Small intestine (tissue), 7 donors: ENCODE measurements at regions not wholly inside any gene's neighbourhood (a gene's known extent, or its start where the extent isn't known, plus 50 kb on each side); places are given as distances from the start of the nearest gene placed in this dataset.

Source experiments
- DNase-seq, 2 donors: peaks; one replicate each; pipeline versions ENCODE4 v3.0.0 to v3.0.0-alpha.2; 2013
- FAIRE-seq: peaks from 2 replicates; lab custom pipeline; 2012; peaks lifted over from hg19 to GRCh38; lab: Jason Lieb, UNC
- H3K27ac ChIP-seq, 3 donors: one replicate each; pipeline ENCODE4 v1.5.1; 2013; ENCODE audit warnings: low read length in 2 of 3, mild to moderate bottlenecking in 2 of 3, control low read depth in 1 of 3, inconsistent platforms in 1 of 3, low read depth in 1 of 3, moderate library complexity in 1 of 3
- H3K27me3 ChIP-seq, 3 donors: one replicate each; pipeline ENCODE4 v1.6.1; 2013; ENCODE audit warnings: low read length in 3 of 3, inconsistent platforms in 1 of 3; ENCODE audit not compliant: control insufficient read depth in 3 of 3, insufficient read depth in 3 of 3
- H3K36me3 ChIP-seq, 3 donors: one replicate each; pipeline ENCODE4 v1.6.1; 2013; ENCODE audit warnings: low read length in 3 of 3, inconsistent platforms in 1 of 3, low read depth in 1 of 3, mild to moderate bottlenecking in 1 of 3, moderate library complexity in 1 of 3; ENCODE audit not compliant: control insufficient read depth in 3 of 3, insufficient read depth in 2 of 3
- H3K4me1 ChIP-seq, 3 donors: one replicate each; pipeline ENCODE4 v1.6.1; 2013; ENCODE audit warnings: low read length in 2 of 3, inconsistent platforms in 1 of 3, low read depth in 1 of 3, mild to moderate bottlenecking in 1 of 3, moderate library complexity in 1 of 3; ENCODE audit not compliant: control insufficient read depth in 3 of 3, insufficient read depth in 2 of 3
- H3K4me3 ChIP-seq, 3 donors: one replicate each; pipeline ENCODE4 v1.5.1; 2013; ENCODE audit warnings: low read length in 3 of 3, control low read depth in 1 of 3, inconsistent platforms in 1 of 3, low read depth in 1 of 3, mild to moderate bottlenecking in 1 of 3, moderate library complexity in 1 of 3
- H3K9me3 ChIP-seq, 2 donors: one replicate each; pipeline ENCODE4 v1.6.1; 2013; ENCODE audit warnings: low read depth in 1 of 2, low read length in 1 of 2; ENCODE audit not compliant: control insufficient read depth in 2 of 2, insufficient read depth in 1 of 2
- WGBS, 3 donors: extraction: QIAGEN DNeasy Blood & Tissue Kit; methylation state at CpG; one replicate each; pipeline ENCODE4 v1.1.7; 2013; 5-methylcytosine and 5-hydroxymethylcytosine counted together
- donor health status: healthy with polysubstance abuse.
- donor health status: control.
- donor health status: control.
- donor health status: Bipolar disorder and iron deficiency.
- donor health status: healthy.

GRCh38 chr12:24645254-24645653 is 303.6 kb downstream of the BCAT1 start:
- no peaks in the 10 kb centered on the region for H3K27me3 ChIP-seq
- FAIRE-seq, result no peak
- H3K4me1 ChIP-seq, result no peaks in the 10 kb centered on the region
- H3K36me3 ChIP-seq, result no peaks in the 10 kb centered on the region
- H3K4me3 ChIP-seq, result no peak overlapping the region
- H3K9me3 ChIP-seq, result no peaks in the 10 kb centered on the region
- WGBS, 3 donors, result 77 to 92% (median 81%) methylated on average over 1 of the region's 1 CpG
- no peak for DNase-seq
- no peak overlapping the region for H3K27ac ChIP-seq

- FAIRE-seq, result no peak
- DNase-seq, result no peak
- no peaks in the 10 kb centered on the region for H3K27me3 ChIP-seq
- H3K4me1 ChIP-seq, result no peaks in the 10 kb centered on the region
- no peak overlapping the region for H3K4me3 ChIP-seq
- no peaks in the 10 kb centered on the region for H3K9me3 ChIP-seq
- no peak overlapping the region for H3K27ac ChIP-seq
- no peaks in the 10 kb centered on the region for H3K36me3 ChIP-seq
- 58 to 76% (median 66%) methylated on average over 4 of the region's 4 CpGs for WGBS, 3 donors
Measured at GRCh38 chr12:24643120-24644119, 305.5 kb downstream of the BCAT1 start.

DNA sequence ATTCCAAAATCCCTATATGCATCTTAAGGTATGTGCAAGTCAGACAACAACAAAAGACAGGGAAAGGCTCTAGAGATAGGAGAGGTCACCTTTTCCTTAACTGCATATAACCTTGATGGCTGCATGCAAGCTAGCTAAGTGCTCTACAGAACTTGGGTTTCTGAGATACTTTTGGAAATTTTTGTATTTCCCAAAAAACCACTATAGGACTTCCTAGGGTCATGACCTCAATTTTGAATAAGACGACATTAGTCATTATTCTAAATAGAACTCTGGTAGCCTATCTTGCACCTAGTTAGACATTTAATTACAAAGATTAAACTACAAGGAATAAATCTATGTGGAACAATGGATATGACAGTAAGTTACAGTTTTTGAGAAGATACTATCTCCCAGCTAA is 309.3 kb downstream of the BCAT1 start:
- Histone ChIP-seq H3K27ac (no peak overlapping the region), H3K4me3 (no peak overlapping the region), H3K4me1 (no peaks in the 10 kb centered on the region), H3K27me3 (no peaks in the 10 kb centered on the region), H3K9me3 (no peaks in the 10 kb centered on the region), H3K36me3 (no peaks in the 10 kb centered on the region)
- DNase-seq, result no peak
- FAIRE-seq, result no peak
- 18 to 88% (median 56%) methylated on average over 1 of the region's 1 CpG for WGBS, 3 donors

DNA sequence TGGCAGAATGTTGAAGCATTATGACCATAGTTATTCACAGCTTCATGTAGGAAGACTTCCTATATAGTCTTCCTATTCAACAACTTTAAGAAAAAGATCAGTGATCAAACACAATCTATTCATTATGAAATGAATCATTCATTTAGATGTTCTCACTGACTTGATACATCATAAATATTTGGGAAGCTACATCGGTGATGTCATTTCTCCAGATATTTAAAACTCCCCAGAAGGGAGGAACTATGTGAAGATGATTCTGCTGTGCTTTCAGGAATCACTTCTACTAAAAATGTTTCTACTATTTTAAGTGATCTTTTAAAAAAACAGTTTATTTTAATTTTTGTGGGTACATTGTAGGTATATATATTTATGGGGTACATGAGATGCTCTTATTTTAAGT is 316.4 kb downstream of the BCAT1 start:
- no peaks in the 10 kb centered on the region for H3K9me3 ChIP-seq
- H3K27me3 ChIP-seq, result no peaks in the 10 kb centered on the region
- no peaks in the 10 kb centered on the region for H3K4me1 ChIP-seq
- H3K4me3 ChIP-seq, result no peak overlapping the region
- H3K36me3 ChIP-seq, result no peaks in the 10 kb centered on the region
- no peak for FAIRE-seq
- no peak for DNase-seq
- 86 to 96% (median 91%) methylated on average over 1 of the region's 1 CpG for WGBS, 3 donors
- H3K27ac ChIP-seq, result no peak overlapping the region

DNA sequence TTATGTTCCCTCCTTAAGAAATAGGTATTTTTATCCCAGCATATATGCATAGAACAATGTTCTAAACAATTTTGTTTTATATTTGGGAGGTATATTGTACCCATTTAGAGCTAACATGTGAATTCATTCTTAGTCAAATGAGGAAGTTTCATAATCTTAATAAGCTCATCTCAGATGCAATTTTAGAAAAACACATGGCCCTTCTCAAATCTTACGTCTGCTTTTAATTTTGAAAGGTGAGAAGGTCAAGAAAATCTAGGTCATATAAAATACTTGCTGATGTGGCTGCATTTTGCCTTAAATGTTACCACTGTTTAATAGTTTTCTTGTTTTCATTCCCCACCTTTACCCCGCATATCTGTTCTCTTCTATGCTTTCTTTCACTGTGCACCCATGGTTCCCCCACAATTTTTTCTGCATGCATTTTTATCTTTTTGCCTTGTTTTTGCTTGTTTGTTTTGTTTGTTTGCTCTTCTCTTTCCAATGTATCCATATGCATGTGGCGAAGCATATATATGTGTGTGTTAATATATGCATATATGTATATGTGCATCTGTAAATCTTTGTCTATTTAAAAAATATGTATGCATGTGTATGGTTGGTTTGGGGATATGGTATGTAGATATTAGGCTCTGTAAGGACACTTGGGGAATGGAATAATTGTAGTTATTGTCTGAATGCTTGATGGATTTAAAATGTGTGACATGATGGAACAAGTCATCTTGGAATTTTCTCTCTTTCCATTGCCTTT is 317.1 kb downstream of the BCAT1 start:
- DNase-seq (no peak), FAIRE-seq (no peak)
- Histone ChIP-seq H3K27me3 (no peaks in the 10 kb centered on the region), H3K4me3 (no peak overlapping the region), H3K36me3 (no peaks in the 10 kb centered on the region), H3K27ac (no peak overlapping the region), H3K4me1 (no peaks in the 10 kb centered on the region), H3K9me3 (no peaks in the 10 kb centered on the region)
- 79 to 87% (median 87%) methylated on average over 3 of the region's 3 CpGs for WGBS, 3 donors

GRCh38 chr12:24630856-24631255 is 318.0 kb downstream of the BCAT1 start:
- H3K4me3 ChIP-seq, result no peak overlapping the region
- no peaks in the 10 kb centered on the region for H3K36me3 ChIP-seq
- H3K9me3 ChIP-seq, result no peaks in the 10 kb centered on the region
- WGBS, 3 donors, result 75 to 91% (median 79%) methylated on average over 2 of the region's 2 CpGs
- no peak overlapping the region for H3K27ac ChIP-seq
- FAIRE-seq (no peak), DNase-seq (no peak)
- no peaks in the 10 kb centered on the region for H3K4me1 ChIP-seq
- no peaks in the 10 kb centered on the region for H3K27me3 ChIP-seq

GRCh38 chr12:24630446-24630845 is 318.5 kb downstream of the BCAT1 start:
- Histone ChIP-seq H3K9me3 (no peaks in the 10 kb centered on the region), H3K4me1 (no peaks in the 10 kb centered on the region), H3K27me3 (no peaks in the 10 kb centered on the region), H3K27ac (no peak overlapping the region), H3K36me3 (no peaks in the 10 kb centered on the region), H3K4me3 (no peak overlapping the region)
- no peak for FAIRE-seq
- WGBS, 3 donors, result 50 to 76% (median 61%) methylated on average over 1 of the region's 1 CpG
- no peak for DNase-seq

DNA sequence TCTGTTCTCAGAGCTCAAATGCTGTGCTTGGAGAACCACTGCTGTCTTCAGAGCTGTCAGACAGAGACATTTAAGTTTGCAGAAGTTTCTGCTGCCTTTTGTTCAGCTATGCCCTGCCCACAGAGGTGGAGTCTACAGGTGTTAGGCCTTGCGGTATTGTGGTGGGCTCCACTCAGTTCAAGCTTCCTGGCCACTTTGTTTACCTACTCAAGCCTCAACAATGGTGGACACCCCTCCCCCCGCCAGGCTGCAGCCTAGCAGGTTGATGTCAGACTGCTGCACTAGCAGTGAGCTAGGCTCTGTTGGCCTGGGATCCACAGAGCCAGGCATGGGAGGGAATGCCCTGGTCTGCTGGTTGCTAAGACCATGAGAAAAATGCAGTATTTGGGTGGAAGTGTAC is 323.8 kb downstream of the BCAT1 start:
- no peak for FAIRE-seq
- H3K36me3 ChIP-seq, result no peaks in the 10 kb centered on the region

More for the DNA sequence above, 323.8 kb downstream of the BCAT1 start:
- Histone ChIP-seq H3K4me3 (no peak overlapping the region), H3K4me1 (no peaks in the 10 kb centered on the region), H3K27ac (no peak overlapping the region), H3K9me3 (peaks cover 0 to 2% of the 10 kb centered on the region in 2 donors), H3K27me3 (no peaks in the 10 kb centered on the region)
- no peak for DNase-seq
- 62 to 74% (median 72%) methylated on average over 2 of the region's 2 CpGs for WGBS, 3 donors
